Putamen (tissue), 1 donor: ENCODE measurements at regions not wholly inside any gene's neighbourhood (a gene's known extent, or its start where the extent isn't known, plus 50 kb on each side); places are given as distances from the start of the nearest gene placed in this dataset.

Experiments
- DNase-seq: peaks from one replicate; pipeline ENCODE4 v3.0.0-alpha.2; 2016; ENCODE audit warnings: low spot score

DNA sequence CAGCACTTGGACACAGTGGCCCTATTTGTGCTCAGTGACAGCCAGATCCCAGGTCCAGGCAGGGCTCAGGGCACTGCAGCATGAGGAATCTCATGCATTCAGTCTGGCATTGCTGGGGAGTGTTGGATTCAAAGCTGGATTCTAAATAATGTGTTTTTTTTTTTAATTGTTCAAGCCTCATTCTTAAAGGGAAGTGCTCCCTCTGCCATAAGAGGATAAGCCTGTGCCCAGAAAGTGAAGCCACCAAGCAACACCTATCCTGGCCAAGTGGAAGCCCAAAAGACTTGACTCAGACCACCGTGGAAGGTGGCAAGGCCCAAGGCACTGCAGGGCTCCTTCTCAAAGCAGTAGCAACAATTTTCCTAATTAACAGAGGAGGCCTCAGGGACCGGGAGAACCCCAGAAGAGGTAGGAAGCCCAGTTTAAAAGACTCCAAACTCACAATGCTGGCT is 135.6 kb downstream of the ACTL7B start:
- DNase-seq: peak; percentile 63

DNA sequence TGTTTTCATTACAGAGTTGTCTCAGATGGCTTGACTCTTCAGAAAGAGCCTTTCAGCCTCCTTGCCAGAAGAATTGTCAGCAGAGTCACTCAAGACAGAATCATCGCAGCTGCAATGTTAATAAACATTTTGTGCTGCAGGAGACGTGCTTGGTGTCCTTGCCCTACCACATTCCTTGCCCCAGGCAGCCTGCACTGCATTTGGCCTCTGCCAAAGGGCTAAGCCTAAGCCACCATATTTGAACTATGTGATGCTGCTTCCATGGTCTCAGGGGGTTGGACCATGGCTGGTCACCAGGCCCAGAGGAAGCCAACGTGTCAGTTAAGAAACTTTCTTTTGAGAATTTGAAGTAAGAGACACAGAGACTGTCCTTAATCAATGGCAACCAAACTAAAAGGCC is 145.4 kb downstream of the ACTL7B start:
- DNase-seq: no peak

- no peak for DNase-seq
Observed at GRCh38 chr9:108709997-108710396, 145.8 kb downstream of the ACTL7B start.

- DNase-seq: no peak
Observed at GRCh38 chr9:108709126-108709525, 146.7 kb downstream of the ACTL7B start.

- peak; percentile 12 for DNase-seq
Observed at GRCh38 chr9:108708448-108708847, 147.3 kb downstream of the ACTL7B start.

GRCh38 chr9:108707120-108707519 is 148.7 kb downstream of the ACTL7B start:
- DNase-seq: no peak

- DNase-seq: no peak
Observed at GRCh38 chr9:108704156-108704852, 151.5 kb downstream of the ACTL7B start.

DNA sequence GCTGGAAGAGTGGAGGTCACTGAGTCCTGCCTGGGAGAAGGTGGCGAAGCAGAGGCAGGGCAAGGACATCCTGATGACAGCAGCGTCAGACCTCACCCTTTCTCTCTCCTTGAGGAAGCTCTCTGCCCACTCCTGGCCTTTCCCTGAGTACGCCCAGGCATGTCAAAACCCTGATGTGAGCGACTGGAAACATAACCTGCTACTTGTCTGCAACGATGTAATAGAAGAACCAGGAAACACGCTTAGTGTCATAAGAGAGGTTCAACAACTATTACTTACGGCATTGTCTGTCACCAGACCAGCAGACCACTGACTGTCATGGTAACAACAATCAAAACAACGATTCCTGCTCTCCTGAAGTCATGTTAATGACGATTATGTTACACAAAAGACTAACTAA is 152.4 kb downstream of the ACTL7B start:
- no peak for DNase-seq

GRCh38 chr9:108702681-108703080 is 153.1 kb downstream of the ACTL7B start:
- DNase-seq: no peak

GRCh38 chr9:108698801-108699200 is 157.0 kb downstream of the ACTL7B start:
- DNase-seq: no peak

DNA sequence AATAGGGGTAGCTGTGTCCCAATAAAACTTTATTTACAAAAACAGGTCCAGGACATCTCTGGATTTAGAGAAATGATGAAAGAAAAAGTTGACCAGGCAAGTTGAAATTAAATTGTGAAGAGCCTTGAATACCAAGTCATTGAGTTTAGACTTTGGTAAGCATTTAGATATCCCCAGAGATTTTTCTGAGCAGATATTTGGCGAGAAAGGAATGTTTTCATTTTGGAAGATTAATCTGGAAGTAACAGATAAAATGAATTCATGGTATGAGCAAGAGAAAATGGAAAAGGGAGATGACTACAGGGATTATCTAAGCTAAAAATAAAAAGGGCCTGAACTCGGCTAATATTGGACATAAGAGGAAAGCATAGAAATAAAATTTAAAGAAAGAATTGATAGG is 157.6 kb downstream of the ACTL7B start:
- DNase-seq: no peak

DNA sequence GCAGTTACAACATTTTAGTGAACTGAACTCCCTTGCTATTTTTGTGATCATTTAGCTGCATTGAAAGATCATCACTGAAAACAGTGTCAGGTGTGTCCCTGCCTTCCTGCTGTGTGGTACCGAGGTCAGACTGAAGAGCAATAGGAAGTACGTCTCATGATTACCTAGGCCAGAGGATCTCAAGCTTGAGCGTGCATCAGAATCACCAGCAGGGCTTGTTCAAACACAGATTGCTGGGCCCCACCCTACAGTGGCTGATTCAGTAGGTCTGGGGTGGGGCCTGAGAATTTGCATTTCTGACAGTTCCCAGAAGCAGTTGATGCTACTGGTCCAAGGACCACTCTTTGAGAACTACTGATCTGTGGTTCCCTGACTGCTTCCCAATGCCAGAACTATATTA is 159.6 kb downstream of the ACTL7B start:
- DNase-seq: no peak

DNA sequence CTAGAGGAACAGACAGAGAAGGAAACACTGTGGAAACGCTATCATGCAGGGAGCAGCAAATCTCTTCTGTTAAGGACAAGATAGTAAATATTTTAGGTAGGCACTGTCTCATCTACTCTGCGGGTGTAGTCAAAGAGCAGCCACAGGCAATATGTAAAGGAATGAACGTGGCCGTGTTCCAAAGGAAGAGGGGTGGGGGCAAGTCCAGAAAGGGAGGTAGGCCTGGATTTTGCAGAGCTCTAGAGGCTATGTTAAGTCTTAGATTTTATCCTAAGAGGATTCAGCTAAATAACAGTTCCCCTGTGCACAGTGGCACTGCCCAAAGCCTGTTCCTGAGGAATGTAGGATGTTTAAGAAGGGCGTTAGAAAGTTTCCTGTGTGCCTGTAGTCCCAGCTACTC is 161.6 kb downstream of the ACTL7B start:
- DNase-seq: no peak

GRCh38 chr9:108691614-108692013 is 164.2 kb downstream of the ACTL7B start:
- no peak for DNase-seq

DNA sequence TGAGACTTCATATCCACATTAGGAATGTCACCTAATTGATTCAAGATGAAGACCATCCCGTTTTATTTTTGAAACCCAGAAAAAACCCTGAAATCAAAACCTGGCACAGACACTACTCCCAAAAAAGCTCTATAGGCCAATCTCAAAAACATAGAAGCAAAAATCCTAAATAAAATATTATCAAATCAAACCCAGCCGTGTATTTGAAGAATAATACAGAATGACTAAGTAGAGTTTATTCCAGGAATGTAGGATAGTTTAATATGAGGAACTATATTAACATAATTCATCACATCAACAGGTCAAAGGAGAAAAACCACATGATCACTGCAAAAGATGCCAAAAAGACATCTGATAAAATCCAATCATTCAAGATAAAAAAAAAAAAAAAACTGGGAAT is 167.1 kb downstream of the ACTL7B start:
- no peak for DNase-seq

GRCh38 chr9:108688051-108688450 is 167.7 kb downstream of the ACTL7B start:
- no peak for DNase-seq

- peak; percentile 6 for DNase-seq
Observed at GRCh38 chr9:108687006-108687987, 168.5 kb downstream of the ACTL7B start.

DNA sequence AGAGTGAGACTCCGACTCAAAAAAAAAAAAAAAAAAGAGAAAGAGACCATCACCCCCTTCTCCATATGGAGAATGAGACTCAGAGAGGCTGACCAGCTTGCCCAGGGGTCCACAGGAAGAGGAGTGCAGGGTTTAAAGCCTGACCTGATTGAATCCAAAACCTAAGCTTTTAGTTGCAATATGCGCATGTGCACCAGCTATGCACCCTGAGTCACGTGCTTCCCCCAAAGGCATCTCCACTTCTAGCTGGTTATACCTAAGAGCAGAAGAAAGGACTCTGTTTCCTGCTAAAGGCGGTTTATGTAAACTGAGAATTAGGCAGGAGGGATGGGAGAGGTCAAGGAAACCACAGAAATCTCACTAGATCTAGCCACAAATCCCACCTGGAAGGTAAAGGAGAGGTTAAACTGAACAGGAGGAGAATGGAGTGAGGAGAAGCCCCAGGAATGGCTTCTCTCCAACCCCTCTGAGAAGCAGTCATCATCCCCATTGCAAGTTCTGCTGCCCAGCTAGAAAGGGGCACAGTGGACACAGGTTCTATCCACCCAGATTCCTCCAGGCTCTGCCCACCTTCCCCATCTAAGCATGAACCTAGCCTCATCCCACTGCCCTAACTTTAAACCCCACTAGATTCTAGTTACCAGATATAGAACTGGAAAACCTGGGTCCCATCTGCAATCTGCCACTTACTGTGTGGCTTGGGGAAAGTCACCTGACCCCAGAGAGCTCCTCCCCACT is 171.3 kb downstream of the ACTL7B start:
- DNase-seq: no peak

DNA sequence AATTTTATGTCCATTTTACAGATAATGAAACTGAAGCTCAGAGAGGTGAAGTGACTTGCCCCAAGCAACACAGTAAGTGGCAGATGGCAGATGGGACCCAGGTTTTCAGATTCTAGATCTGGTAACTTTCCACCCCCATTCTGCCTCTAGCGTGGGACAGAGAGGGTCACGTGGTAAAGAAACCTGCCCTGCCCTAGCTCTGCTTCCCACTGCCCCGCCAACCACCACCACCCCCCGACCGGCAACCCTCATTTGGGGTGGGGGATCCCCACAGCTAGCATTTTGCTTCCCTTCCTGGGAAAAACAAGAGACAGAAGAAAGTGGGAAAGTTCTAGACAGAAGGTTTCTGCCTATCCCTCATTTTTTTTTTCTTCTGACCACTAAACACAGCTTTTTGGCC is 172.5 kb downstream of the ACTL7B start:
- DNase-seq: no peak

- DNase-seq: no peak
Observed at GRCh38 chr9:108681851-108682590, 173.8 kb downstream of the ACTL7B start.

GRCh38 chr9:108680946-108681345 is 174.8 kb downstream of the ACTL7B start:
- DNase-seq: no peak

- no peak for DNase-seq
Observed at GRCh38 chr9:108677776-108678175, 178.0 kb downstream of the ACTL7B start.
